ENCODE measurements at regions not wholly inside any gene's neighbourhood (a gene's known extent, or its start where the extent isn't known, plus 50 kb on each side); places are given as distances from the start of the nearest gene placed in this dataset.

- no peak for DNase-seq
Measured at GRCh38 chr4:30879855-30880598, 159.9 kb downstream of the PCDH7 start.

- no peak for DNase-seq
Measured at GRCh38 chr4:30881985-30882384, 161.8 kb downstream of the PCDH7 start.

GRCh38 chr4:30882443-30882842, 162.3 kb downstream of the PCDH7 start:
- DNase-seq: no peak

GRCh38 chr4:30882995-30883675, 163.0 kb downstream of the PCDH7 start:
- no peak for DNase-seq

GRCh38 chr4:30901461-30902451, 181.6 kb downstream of the PCDH7 start:
- no peak for DNase-seq

- no peak for DNase-seq
Measured at GRCh38 chr4:30903502-30904214, 183.5 kb downstream of the PCDH7 start.

GRCh38 chr4:30904215-30904555, 184.0 kb downstream of the PCDH7 start:
- no peak for DNase-seq

GRCh38 chr4:30904588-30904987, 184.4 kb downstream of the PCDH7 start:
- no peak for DNase-seq

- no peak for DNase-seq
Measured at GRCh38 chr4:30912098-30912714, 192.0 kb downstream of the PCDH7 start.

GRCh38 chr4:30916337-30917274, 196.4 kb downstream of the PCDH7 start:
- no peak for DNase-seq

GRCh38 chr4:30917946-30918345, 197.8 kb downstream of the PCDH7 start:
- DNase-seq: no peak

- no peak for DNase-seq
Measured at GRCh38 chr4:30919458-30919857, 199.3 kb downstream of the PCDH7 start.

GRCh38 chr4:30920043-30920442, 199.9 kb downstream of the PCDH7 start:
- DNase-seq: no peak

- no peak for DNase-seq
Measured at GRCh38 chr4:30922625-30923024, 202.5 kb downstream of the PCDH7 start.

- DNase-seq: no peak
Measured at GRCh38 chr4:30924495-30924894, 204.3 kb downstream of the PCDH7 start.

- no peak for DNase-seq
Measured at GRCh38 chr4:30929649-30930048, 209.5 kb downstream of the PCDH7 start.

GRCh38 chr4:30930276-30930675, 210.1 kb downstream of the PCDH7 start:
- DNase-seq: no peak

- DNase-seq: no peak
Measured at GRCh38 chr4:30932581-30932980, 212.4 kb downstream of the PCDH7 start.

GRCh38 chr4:30939069-30939468, 218.9 kb downstream of the PCDH7 start:
- no peak for DNase-seq

- DNase-seq: no peak
Measured at GRCh38 chr4:30939684-30940083, 219.5 kb downstream of the PCDH7 start.

- no peak for DNase-seq
Measured at GRCh38 chr4:30941641-30942040, 221.5 kb downstream of the PCDH7 start.

All from NK-92 treated with Interleukin-12 subunit alpha and Interleukin-12 subunit beta, amount 100 ng/mL, for 24 hours (cell line).